ENCODE measurements at regions not wholly inside any gene's neighbourhood (a gene's known extent, or its start where the extent isn't known, plus 50 kb on each side); places are given as distances from the start of the nearest gene placed in this dataset.
A peak's percentile ranks its signal among the peaks of the same experiment; 100 is the strongest.

DNA sequence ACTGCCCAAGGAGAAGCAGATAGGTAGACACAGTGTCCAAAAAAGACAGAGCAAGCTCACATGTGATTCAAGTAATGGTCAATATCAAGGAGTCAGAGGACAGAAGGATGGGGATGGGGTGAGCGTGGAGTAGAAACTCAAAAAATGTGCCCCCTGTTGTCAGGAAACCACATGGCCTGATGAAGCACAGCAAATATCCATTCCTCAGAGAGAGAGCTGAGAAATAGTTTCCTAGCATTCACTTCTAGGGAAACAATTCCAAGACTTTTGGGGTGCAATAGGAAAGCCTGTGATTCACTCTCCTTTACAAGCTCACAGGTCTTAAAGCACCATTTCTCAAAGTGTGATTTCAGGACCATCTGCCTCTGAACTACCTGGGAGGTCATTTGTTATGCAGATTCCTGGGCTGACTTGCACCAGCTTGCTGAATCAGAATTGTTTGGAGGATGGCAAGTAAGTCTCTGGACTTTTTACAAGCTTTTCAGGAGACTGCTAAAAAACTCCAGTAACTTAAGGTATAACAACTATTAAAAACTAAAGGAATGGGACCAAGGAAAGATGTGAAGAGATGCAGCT, 432.8 kb downstream of the HDGFL1 start:
- DNase-seq (ENCODE audit: low read depth) = peak; percentile 19
- TF ChIP-seq, protein P1, sequence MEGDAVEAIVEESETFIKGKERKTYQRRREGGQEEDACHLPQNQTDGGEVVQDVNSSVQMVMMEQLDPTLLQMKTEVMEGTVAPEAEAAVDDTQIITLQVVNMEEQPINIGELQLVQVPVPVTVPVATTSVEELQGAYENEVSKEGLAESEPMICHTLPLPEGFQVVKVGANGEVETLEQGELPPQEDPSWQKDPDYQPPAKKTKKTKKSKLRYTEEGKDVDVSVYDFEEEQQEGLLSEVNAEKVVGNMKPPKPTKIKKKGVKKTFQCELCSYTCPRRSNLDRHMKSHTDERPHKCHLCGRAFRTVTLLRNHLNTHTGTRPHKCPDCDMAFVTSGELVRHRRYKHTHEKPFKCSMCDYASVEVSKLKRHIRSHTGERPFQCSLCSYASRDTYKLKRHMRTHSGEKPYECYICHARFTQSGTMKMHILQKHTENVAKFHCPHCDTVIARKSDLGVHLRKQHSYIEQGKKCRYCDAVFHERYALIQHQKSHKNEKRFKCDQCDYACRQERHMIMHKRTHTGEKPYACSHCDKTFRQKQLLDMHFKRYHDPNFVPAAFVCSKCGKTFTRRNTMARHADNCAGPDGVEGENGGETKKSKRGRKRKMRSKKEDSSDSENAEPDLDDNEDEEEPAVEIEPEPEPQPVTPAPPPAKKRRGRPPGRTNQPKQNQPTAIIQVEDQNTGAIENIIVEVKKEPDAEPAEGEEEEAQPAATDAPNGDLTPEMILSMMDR (conservative IDR thresholded peaks at IDR 0.05; ENCODE audit: low read depth, low read length) = no peak
- H3K4me3 ChIP-seq (ENCODE audit: low read depth, low read length) = no peak overlapping the region

DNA sequence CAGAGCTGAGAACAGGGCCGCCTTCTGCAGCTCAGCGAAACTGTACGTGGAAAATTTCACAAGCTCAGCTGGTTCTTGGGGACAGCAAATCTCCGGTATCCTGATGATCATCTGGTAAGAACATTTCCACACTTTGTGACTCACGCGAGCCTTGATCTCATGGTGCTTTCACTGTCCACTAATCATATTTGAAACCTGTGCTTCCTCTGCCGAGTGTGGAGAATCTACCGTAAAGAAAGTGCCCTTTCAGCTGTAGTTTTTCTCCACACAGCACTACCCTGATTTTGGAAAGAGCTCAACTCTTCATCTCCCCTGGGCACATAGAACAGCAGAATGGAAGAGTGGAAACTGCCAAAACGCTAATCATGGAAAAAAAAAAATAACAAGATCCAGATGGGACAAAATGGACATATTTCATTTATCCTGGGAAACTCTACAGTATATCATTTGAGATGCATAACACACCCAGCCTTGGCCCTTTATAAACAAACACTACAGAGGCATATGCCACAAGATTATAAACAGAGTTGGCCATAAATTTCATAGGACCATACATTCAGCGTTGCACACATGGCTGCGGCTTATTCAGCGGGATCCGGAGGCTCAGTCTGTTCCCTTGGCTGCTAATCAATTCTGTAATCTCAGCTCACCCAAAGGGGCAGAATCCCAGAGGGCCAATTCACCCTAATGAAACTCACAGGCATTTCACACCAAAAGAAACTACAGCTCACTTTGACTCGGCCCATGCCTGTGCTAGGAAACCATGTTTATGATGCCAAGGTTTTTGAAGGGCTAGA, 434.5 kb downstream of the HDGFL1 start:
- DNase-seq (ENCODE audit: low read depth) = peak; percentile 93
- peak overlapping the region; percentile 0 for H3K4me3 ChIP-seq (ENCODE audit: low read depth, low read length)
- TF ChIP-seq, protein P1 (conservative IDR thresholded peaks at IDR 0.05; ENCODE audit: low read depth, low read length) = no peak

DNA sequence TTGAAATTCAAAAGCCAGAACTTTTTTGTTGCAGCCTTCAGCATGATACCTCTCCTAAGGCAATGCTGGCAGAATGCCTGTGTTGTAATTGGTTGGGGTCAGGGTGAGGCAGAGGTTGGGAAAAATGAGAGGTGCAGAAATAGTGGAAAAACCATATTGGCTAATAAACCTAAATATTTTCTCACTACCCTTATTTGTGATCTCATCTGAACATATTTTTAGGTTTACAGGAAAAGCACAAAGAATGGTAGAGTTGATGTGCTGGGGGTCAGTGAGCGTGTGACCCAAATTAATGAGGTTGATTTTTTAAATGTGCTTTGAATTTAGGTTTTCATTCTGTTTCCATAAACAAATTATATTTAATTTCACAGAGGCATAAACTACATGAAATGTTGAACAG, 437.3 kb downstream of the HDGFL1 start:
- peak; percentile 69 for DNase-seq (ENCODE audit: low read depth)
- no peak overlapping the region for H3K4me3 ChIP-seq (ENCODE audit: low read depth, low read length)
- TF ChIP-seq, protein P1 (conservative IDR thresholded peaks at IDR 0.05; ENCODE audit: low read depth, low read length) = no peak

DNA sequence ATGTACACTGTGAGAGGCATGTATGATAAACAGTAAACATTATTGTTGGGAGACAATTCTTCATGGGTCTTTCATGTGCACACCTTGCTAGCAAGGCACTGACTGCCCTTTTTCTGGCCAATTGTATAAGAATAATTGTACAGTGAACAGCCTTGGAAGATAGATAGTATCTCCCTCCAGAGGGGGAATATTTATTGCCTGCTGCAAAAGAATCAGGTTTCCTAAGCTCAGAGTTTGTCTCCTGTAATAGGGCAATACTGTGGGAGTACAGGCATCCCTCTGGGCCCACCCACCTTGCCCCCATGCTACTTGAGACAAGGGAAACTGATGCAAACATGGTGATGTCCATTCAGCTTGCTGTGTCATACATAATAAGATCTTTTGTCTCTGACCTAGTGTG, 442.2 kb downstream of the HDGFL1 start:
- TF ChIP-seq, protein P1 (conservative IDR thresholded peaks at IDR 0.05; ENCODE audit: low read depth, low read length) = no peak

DNA sequence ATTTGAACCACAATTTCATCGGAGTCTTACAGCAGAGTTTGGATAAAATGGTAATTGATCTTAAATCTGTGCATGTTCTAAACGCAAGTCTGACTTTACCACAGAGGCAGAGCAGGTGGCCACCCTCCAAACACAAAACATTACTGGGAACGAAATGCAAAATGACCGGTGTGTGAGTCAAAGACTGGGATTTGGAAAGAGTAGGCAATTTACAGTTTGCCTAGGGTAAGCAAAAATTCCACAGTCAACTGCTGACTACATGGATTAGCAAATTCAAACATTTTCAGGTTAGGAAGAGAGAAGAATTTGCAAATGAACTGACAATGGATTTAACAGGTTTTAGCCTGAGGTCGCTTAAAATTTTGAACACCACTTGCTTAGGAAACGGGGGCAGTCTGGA, 444.4 kb downstream of the HDGFL1 start:
- TF ChIP-seq, protein P1 (conservative IDR thresholded peaks at IDR 0.05; ENCODE audit: low read depth, low read length) = no peak
- DNase-seq (ENCODE audit: low read depth) = no peak
- H3K4me3 ChIP-seq (ENCODE audit: low read depth, low read length) = no peak overlapping the region

More for the DNA sequence above, 442.2 kb downstream of the HDGFL1 start:
- H3K4me3 ChIP-seq (ENCODE audit: low read depth, low read length) = no peak overlapping the region
- no peak for DNase-seq (ENCODE audit: low read depth)

DNA sequence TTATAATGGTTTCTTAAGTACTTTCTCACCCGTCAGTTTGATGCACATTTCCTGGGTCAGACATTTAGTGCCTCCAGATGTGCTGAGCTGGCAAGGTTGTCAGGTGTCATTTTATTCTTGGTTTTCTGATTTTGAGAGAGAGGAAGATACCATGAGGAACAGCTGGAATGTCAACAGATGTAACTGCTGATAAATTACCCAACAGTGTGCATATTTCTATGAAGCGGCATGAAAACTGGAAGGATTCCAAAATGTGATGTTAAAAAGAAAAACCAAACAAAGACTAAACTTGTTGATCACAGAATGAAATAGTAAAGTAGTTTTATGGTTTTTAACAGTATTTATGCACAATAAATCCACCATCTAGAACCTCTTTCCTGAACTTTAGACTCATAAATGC, 447.3 kb downstream of the HDGFL1 start:
- TF ChIP-seq, protein P1 (conservative IDR thresholded peaks at IDR 0.05; ENCODE audit: low read depth, low read length) = no peak
- peak; percentile 82 for DNase-seq (ENCODE audit: low read depth)
- no peak overlapping the region for H3K4me3 ChIP-seq (ENCODE audit: low read depth, low read length)

DNA sequence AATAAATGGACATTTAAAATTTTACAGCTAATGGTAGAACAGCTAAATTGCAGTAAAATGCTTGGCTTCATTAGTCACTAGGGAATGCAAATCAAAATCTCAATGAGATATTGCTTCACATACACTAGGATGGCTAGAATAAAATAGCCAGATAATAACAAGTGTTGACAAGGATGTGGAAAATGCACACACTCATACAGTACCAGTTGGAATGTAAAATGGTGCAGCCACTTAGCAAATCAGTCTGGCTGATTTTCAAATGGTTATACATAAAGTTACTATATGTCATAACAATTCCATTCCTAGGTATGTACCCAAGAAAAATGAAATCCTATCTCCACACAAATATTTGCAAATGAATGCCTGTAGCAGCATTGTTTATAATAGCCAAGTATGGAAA, 452.1 kb downstream of the HDGFL1 start:
- no peak overlapping the region for H3K4me3 ChIP-seq (ENCODE audit: low read depth, low read length)
- TF ChIP-seq, protein P1 (conservative IDR thresholded peaks at IDR 0.05; ENCODE audit: low read depth, low read length) = no peak
- no peak for DNase-seq (ENCODE audit: low read depth)
